Stromal cell of bone marrow (primary cell): ENCODE measurements at regions not wholly inside any gene's neighbourhood (a gene's known extent, or its start where the extent isn't known, plus 50 kb on each side); places are given as distances from the start of the nearest gene placed in this dataset.
A peak's percentile ranks its signal among the peaks of the same experiment; 100 is the strongest.
"Not testable (repeated sequence)": the region's sequence is repeated elsewhere in the genome, so short reads cannot be mapped to it uniquely, and the experiment has no call there.

ENCODE experiments used
- DNase-seq: peaks from one replicate; pipeline ENCODE4 v3.0.0-alpha.2; 2012; ENCODE audit warnings: low read depth

DNA sequence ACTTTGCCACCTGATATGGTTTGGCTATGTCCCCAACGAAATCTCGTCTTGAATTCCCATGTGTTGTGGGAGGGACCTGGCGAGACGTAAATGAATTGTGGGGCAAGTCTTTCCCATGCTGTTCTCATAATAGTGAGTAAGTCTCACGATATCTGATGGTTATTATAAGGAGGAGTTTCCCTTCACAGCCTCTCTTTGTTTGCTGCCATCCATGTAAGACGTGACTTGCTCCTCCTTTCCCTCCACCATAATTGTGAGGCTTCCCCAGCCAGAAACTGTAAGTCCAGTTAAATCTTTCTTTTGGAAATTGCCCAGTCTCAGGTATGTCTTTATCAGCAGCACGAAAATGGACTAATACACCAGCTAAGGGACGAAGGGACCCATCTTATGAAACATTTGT, 1303.3 kb downstream of the SUCLG1 start:
- DNase-seq: no peak

DNA sequence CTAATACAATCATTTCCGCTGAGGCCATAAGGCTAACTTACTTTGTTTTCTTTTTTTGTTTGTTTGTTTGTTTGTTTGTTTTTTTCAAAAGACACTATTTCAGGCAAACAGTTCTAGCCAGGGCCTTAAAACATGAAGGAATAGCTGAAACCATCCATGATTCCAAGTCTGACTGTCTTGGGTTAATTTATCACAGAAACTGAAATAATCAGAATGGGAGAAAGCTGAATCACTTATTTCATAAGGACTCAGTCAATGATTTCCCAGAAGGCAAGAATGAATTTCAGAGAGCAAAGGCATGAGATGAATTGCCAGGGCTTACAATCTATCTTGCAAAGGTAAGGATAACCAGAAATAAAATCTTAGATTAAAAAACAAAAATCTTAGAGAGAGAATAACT, 1315.1 kb downstream of the SUCLG1 start:
- no peak for DNase-seq

GRCh38 chr2:83142934-83143333, 1316.1 kb downstream of the SUCLG1 start:
- no peak for DNase-seq

- DNase-seq: no peak
Measured at GRCh38 chr2:83115606-83116005, 1343.5 kb downstream of the SUCLG1 start.

DNA sequence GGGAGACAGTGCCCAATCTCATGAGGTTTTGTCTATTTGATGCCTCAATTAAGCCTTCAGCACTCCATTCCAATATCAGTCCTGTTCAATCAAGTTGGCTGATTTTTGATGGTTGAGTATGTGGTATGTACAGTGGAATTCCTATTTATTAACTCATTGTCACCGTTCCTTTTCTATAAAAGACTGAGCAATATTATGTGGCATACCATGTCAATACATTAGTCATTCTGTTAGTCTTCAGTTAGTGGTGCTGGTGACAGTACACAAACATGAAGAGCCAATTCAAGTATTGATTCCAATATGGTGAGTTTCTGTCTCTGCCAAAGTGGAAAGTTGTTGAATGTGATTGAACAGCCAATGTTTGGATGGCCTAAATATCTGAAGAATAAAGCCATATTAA, 1343.9 kb downstream of the SUCLG1 start:
- no peak for DNase-seq

- DNase-seq: no peak
Measured at GRCh38 chr2:83113953-83114352, 1345.1 kb downstream of the SUCLG1 start.

DNA sequence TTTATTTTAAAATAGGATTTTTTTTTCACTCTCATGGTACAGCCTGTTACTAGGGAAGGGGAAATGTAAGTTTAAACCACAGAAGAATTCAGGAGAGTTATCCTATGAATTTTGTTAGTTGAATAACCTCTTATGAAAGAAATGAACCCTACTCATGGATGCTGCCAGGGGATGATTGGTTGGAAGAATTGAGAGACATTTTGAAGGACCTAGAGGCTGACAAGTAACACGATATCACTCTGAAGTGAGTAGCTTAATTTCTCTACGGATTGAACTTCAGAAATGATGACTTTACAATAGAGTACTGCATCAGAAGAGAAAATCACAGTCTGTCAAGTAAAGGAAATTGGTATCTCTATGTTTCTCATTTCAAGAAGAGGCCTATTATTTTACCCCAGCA, 1346.2 kb downstream of the SUCLG1 start:
- DNase-seq: peak; percentile 13

- DNase-seq: no peak
Measured at GRCh38 chr2:83109284-83109683, 1349.8 kb downstream of the SUCLG1 start.

DNA sequence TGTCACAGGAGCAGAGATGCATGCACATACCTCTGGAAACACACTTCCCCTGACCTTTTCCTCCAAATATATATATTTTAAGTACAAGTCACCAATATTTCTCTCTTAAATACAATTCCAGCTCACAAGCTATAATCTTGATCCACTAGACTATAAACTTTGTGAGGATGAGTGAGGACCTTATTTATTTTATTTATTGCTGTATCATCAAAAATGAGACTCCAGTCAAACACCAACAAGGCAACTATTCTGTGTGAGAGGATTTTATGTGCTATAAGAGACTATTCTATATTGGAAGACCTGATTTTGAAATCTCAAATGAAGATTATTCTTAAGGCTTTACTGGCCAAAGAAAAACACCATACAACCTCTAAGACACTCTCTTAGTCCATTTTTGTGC, 1352.2 kb downstream of the SUCLG1 start:
- no peak for DNase-seq

- no peak for DNase-seq
Measured at GRCh38 chr2:83104202-83104601, 1354.9 kb downstream of the SUCLG1 start.

DNA sequence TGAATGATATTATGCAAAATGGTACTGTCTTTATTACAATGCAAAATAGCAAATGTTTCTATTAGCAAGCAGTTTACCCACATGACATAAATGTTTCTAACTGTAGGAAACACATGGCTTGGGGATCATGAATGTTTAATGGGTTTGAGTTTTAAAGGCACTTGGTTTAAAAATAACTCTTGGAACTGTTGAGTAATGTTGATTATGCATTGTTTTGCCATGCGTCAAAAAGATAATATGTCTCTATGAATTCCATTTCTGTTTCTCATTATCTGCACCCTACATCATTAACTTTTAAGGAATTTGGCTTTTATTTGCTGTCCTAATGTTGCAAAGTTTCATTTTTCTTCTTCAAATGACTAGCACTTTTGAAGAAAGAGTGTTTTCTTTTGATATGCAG, 1355.5 kb downstream of the SUCLG1 start:
- DNase-seq: peak; percentile 62

GRCh38 chr2:83089051-83089450, 1370.0 kb downstream of the SUCLG1 start:
- not testable (repeated sequence) for DNase-seq

GRCh38 chr2:83085869-83086268, 1373.2 kb downstream of the SUCLG1 start:
- no peak for DNase-seq

- peak; percentile 45 for DNase-seq
Measured at GRCh38 chr2:83081826-83082690, 1377.0 kb downstream of the SUCLG1 start.

DNA sequence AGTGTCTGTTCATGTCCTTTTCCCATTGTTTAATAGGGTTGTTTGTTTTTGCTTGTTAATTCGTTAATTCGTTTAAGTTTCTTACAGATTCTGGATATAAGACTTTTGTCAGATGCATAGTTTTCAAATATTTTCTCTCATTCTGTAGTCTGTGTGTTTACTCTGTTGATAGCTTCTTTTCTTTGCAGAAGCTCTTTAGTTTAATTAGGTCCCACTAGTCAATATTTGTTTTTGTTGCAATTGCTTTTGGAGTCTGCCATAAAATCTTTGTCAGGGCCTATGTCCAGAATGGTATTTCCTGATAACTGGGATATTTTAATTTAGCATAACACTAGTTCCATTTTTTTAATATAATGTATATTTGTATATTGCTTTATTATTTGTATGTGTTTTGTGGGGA, 1380.1 kb downstream of the SUCLG1 start:
- no peak for DNase-seq

DNA sequence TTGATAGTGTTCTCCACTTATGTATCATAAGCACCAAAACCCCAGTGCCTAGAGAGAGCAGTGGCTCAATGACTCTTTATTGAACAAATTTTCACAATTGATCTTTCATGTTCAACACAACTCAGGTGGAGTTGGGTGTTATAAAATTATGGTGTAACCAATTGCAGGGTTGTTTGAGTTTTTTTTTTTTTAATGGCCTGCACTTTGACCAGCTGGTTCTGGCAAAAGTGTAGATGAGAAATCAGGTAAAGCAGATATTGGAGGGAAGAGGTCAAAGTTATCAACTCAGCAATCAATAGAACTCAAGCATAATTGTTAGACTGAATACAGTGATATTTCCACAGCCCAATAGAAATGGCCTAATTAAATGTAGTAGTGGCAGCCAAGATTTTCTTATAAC, 1386.3 kb downstream of the SUCLG1 start:
- DNase-seq: no peak

DNA sequence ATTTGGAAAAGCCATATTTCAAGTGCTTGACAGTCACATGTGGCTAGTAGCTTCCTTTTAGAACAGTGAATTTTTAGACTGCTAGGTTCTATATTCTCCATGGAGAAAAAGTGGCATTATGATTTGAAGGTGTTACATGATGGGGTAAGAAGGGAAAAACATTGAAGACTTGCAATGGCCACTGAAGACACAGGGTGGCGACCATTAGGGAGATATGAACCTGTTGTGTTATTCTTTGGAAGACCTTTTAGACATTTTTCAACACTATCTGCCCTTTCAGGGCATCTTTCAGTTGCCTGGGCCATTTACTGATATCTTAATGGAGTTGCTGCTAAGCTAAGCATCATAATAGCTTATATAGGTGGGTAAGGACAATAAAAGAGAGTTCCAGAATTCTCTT, 1387.2 kb downstream of the SUCLG1 start:
- no peak for DNase-seq

- DNase-seq: no peak
Measured at GRCh38 chr2:83071352-83071751, 1387.7 kb downstream of the SUCLG1 start.

DNA sequence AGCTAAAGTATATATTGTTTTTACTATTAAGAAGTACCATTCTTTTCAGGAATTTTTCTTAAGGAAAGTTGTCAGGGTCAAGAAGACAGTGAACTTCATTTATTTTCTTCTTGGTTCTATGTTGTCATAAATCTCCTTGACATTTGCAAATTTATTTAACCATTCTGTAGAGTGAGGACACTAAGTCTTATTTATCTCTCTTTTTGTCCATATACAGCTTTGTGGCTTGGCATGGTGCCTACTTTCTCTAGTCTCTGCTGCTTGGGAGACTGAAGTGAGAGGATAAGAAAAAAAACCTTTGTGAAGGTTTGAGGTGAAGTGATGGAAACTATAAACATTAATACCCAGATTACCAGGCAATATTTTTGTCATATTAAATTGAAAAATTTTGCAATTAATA, 1389.4 kb downstream of the SUCLG1 start:
- DNase-seq: no peak

DNA sequence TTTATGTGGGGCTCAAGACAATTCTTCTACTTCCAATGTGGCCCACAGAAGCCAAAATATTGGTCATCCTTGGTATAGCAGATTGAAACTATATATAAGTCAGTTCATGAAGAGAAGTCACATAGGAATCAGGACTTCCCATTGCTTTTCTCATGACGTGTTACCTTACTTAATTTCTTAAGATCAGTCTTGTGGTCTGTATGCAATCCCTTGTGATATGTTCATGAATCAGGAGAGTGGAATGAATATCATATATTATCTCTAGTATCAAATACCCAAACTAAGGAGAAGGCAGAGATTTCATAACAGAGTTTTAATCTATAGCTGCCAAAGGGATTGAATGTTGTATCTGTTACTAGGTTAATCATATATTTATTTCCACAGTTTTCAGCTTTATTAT, 1390.4 kb downstream of the SUCLG1 start:
- DNase-seq: no peak

GRCh38 chr2:83067947-83068346, 1391.1 kb downstream of the SUCLG1 start:
- no peak for DNase-seq

- DNase-seq: no peak
Measured at GRCh38 chr2:83063933-83064332, 1395.1 kb downstream of the SUCLG1 start.

- DNase-seq: no peak
Measured at GRCh38 chr2:83063511-83063910, 1395.6 kb downstream of the SUCLG1 start.

GRCh38 chr2:83058683-83059082, 1400.4 kb downstream of the SUCLG1 start:
- DNase-seq: no peak
